ENCODE measurements at regions not wholly inside any gene's neighbourhood (a gene's known extent, or its start where the extent isn't known, plus 50 kb on each side); places are given as distances from the start of the nearest gene placed in this dataset.

GRCh38 chr17:74108126-74108705 is 95.3 kb upstream of the RPL38 start:
- no peak for TF ChIP-seq CTCF (IDR thresholded peaks at IDR 0.05)
- TF ChIP-seq POLR2A (IDR thresholded peaks at IDR 0.05) = no peak

Measured in right lobe of liver (tissue), 4 donors.